ENCODE measurements at regions not wholly inside any gene's neighbourhood (a gene's known extent, or its start where the extent isn't known, plus 50 kb on each side); places are given as distances from the start of the nearest gene placed in this dataset.

- no peak for DNase-seq
- Histone ChIP-seq H3K4me3 (ENCODE audit: low read length) (no peak overlapping the region), H3K4me1 (ENCODE audit: insufficient read depth, low read length) (no peaks in the 10 kb centered on the region), H3K27me3 (ENCODE audit: control insufficient read depth in 1 of 2, insufficient read depth in 2 of 2, low read length in 2 of 2) (peaks cover 3 to 13% of the 10 kb centered on the region in 2 experiments), H3K27ac (ENCODE audit: low read depth in 1 of 2, low read length in 2 of 2) (no peak overlapping the region), H3K36me3 (ENCODE audit: insufficient read depth, low read length) (no peaks in the 10 kb centered on the region), H3K9me3 (ENCODE audit: control insufficient read depth in 1 of 2, insufficient read depth in 1 of 2, low read length in 2 of 2) (no peaks in the 10 kb centered on the region)
- no peaks in the 10 kb centered on the region for H3K36me3 Mint-ChIP-seq (ENCODE audit: low read depth)
- H3K27me3 Mint-ChIP-seq: peaks cover 25% of the 10 kb centered on the region
- POLR2A ChIA-PET: no interaction called here
- no peak overlapping the region for H3K27ac Mint-ChIP-seq
- no peaks in the 10 kb centered on the region for H3K4me1 Mint-ChIP-seq (ENCODE audit: low read depth)
- TF ChIP-seq, protein P1, sequence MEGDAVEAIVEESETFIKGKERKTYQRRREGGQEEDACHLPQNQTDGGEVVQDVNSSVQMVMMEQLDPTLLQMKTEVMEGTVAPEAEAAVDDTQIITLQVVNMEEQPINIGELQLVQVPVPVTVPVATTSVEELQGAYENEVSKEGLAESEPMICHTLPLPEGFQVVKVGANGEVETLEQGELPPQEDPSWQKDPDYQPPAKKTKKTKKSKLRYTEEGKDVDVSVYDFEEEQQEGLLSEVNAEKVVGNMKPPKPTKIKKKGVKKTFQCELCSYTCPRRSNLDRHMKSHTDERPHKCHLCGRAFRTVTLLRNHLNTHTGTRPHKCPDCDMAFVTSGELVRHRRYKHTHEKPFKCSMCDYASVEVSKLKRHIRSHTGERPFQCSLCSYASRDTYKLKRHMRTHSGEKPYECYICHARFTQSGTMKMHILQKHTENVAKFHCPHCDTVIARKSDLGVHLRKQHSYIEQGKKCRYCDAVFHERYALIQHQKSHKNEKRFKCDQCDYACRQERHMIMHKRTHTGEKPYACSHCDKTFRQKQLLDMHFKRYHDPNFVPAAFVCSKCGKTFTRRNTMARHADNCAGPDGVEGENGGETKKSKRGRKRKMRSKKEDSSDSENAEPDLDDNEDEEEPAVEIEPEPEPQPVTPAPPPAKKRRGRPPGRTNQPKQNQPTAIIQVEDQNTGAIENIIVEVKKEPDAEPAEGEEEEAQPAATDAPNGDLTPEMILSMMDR (IDR thresholded peaks at IDR 0.05): no peak
- CTCF ChIA-PET: no interaction called here
- no peak for ATAC-seq (ENCODE audit: poor library complexity)
- intact Hi-C loops (cut with DNase I, micrococcal nuclease): no loop called here
- H3K4me3 Mint-ChIP-seq: no peak overlapping the region
- H3K9me3 Mint-ChIP-seq: no peaks in the 10 kb centered on the region
Observed at GRCh38 chr20:6178537-6178936, 55.7 kb upstream of the FERMT1 start.

- Histone ChIP-seq H3K27me3 (ENCODE audit: control insufficient read depth in 1 of 2, insufficient read depth in 2 of 2, low read length in 2 of 2) (peaks cover 0 to 8% of the 10 kb centered on the region in 2 experiments), H3K9me3 (ENCODE audit: control insufficient read depth in 1 of 2, insufficient read depth in 1 of 2, low read length in 2 of 2) (peaks cover 0 to 5% of the 10 kb centered on the region in 2 experiments), H3K27ac (ENCODE audit: low read depth in 1 of 2, low read length in 2 of 2) (no peak overlapping the region), H3K4me3 (ENCODE audit: low read length) (no peak overlapping the region), H3K4me1 (ENCODE audit: insufficient read depth, low read length) (no peaks in the 10 kb centered on the region), H3K36me3 (ENCODE audit: insufficient read depth, low read length) (no peaks in the 10 kb centered on the region)
- POLR2A ChIA-PET: no interaction called here
- Mint-ChIP-seq H3K4me1 (ENCODE audit: low read depth) (no peaks in the 10 kb centered on the region), H3K9me3 (peaks cover 5% of the 10 kb centered on the region), H3K4me3 (no peak overlapping the region), H3K27me3 (peaks cover 10% of the 10 kb centered on the region), H3K36me3 (ENCODE audit: low read depth) (no peaks in the 10 kb centered on the region), H3K27ac (no peak overlapping the region)
- CTCF ChIA-PET: no interaction called here
- TF ChIP-seq, protein P1 (IDR thresholded peaks at IDR 0.05): no peak
- ATAC-seq (ENCODE audit: poor library complexity) (no peak), DNase-seq (no peak)
- intact Hi-C loops (cut with DNase I, micrococcal nuclease): no loop called here
Observed at GRCh38 chr20:6173481-6173880, 50.7 kb upstream of the FERMT1 start.
